Caki2 (cell line): ENCODE measurements at regions not wholly inside any gene's neighbourhood (a gene's known extent, or its start where the extent isn't known, plus 50 kb on each side); places are given as distances from the start of the nearest gene placed in this dataset.

Experiments
- DNase-seq: peaks from one replicate; pipeline ENCODE4 v3.0.0-alpha.2; 2015; ENCODE audit warnings: low read depth
- in situ Hi-C: cut with HindIII; loops from 2 replicates; pipeline ENCODE4 v1.10.0; 2016; ENCODE audit warnings: low sequenced_read_pairs, low pct_unique_long_range_greater_than_20kb, mixed read lengths

- in situ Hi-C loops: no loop called here
- no peak for DNase-seq
These were observed 515.1 kb downstream of the TECRL start for GRCh38 chr4:63894161-63894560.

GRCh38 chr4:63869370-63869769 is 539.9 kb downstream of the TECRL start:
- no peak for DNase-seq
- in situ Hi-C loops: no loop called here

- in situ Hi-C loops: no loop called here
- DNase-seq: no peak
These were observed 557.8 kb downstream of the TECRL start for GRCh38 chr4:63851496-63851895.

GRCh38 chr4:63841266-63841665 is 568.0 kb downstream of the TECRL start:
- in situ Hi-C loops: no loop called here
- no peak for DNase-seq

GRCh38 chr4:63831590-63832155 is 577.6 kb downstream of the TECRL start:
- in situ Hi-C loops: no loop called here
- DNase-seq: no peak

GRCh38 chr4:63817196-63817865 is 591.9 kb downstream of the TECRL start:
- in situ Hi-C loops: no loop called here
- no peak for DNase-seq

- no peak for DNase-seq
- in situ Hi-C loops: no loop called here
These were observed 594.9 kb downstream of the TECRL start for GRCh38 chr4:63814171-63814964.

GRCh38 chr4:63799166-63799565 is 610.1 kb downstream of the TECRL start:
- in situ Hi-C loops: no loop called here

GRCh38 chr4:63795301-63795700 is 613.9 kb downstream of the TECRL start:
- in situ Hi-C loops: no loop called here
- no peak for DNase-seq

More at GRCh38 chr4:63799166-63799565, 610.1 kb downstream of the TECRL start:
- DNase-seq: no peak

GRCh38 chr4:63790377-63790776 is 618.9 kb downstream of the TECRL start:
- in situ Hi-C loops: no loop called here
- no peak for DNase-seq

- in situ Hi-C loops: no loop called here
- DNase-seq: no peak
These were observed 621.0 kb downstream of the TECRL start for GRCh38 chr4:63788271-63788670.

GRCh38 chr4:63787326-63787725 is 621.9 kb downstream of the TECRL start:
- in situ Hi-C loops: no loop called here
- DNase-seq: no peak

- no peak for DNase-seq
- in situ Hi-C loops: no loop called here
These were observed 623.1 kb downstream of the TECRL start for GRCh38 chr4:63786171-63786570.

- in situ Hi-C loops: no loop called here
- no peak for DNase-seq
These were observed 624.4 kb downstream of the TECRL start for GRCh38 chr4:63784822-63785221.

GRCh38 chr4:63777601-63778000 is 631.6 kb downstream of the TECRL start:
- in situ Hi-C loops: no loop called here
- no peak for DNase-seq

GRCh38 chr4:63764400-63764799 is 644.9 kb downstream of the TECRL start:
- DNase-seq: no peak
- in situ Hi-C loops: no loop called here

GRCh38 chr4:63757929-63758328 is 651.3 kb downstream of the TECRL start:
- no peak for DNase-seq
- in situ Hi-C loops: no loop called here

GRCh38 chr4:63742882-63743281 is 666.4 kb downstream of the TECRL start:
- DNase-seq: no peak
- in situ Hi-C loops: no loop called here

GRCh38 chr4:63729519-63729918 is 679.7 kb downstream of the TECRL start:
- in situ Hi-C loops: no loop called here
- no peak for DNase-seq
